ENCODE measurements at regions not wholly inside any gene's neighbourhood (a gene's known extent, or its start where the extent isn't known, plus 50 kb on each side); places are given as distances from the start of the nearest gene placed in this dataset.

DNA sequence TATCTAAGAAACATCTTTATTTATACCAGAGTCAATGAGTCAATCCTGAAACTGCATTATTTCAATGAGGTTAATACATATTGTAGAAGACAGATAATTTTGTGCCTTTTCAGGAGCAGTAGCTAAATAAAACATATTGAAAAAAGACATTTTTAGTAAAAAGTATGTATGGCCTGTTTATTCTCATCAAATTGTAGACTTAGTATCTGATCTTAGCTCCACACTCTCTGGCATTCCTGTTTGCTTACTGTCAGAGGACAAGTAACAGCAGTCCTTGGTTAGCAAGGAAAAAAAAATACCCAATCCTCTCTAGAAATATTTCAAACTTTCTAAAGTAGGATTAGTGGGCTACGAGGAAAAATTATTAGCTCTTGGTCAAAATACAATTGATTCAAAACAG, 50.5 kb upstream of the GUCY1A1 start:
- no peaks in the 10 kb centered on the region for H3K4me1 Mint-ChIP-seq
- H3K27me3 Mint-ChIP-seq (ENCODE audit: insufficient read depth, low read depth, poor library complexity), result peaks cover 2% of the 10 kb centered on the region
- ATAC-seq (no peak), DNase-seq (ENCODE audit: low spot score) (no peak)
- H3K9me3 Mint-ChIP-seq, result no peaks in the 10 kb centered on the region; the same call in 2 of the 3 replicates
- H3K4me2 ChIP-seq, result no peak overlapping the region
- no peak overlapping the region for H3K27ac ChIP-seq (ENCODE audit: low read depth)
- no peaks in the 10 kb centered on the region for H3F3A ChIP-seq (replicated peaks; ENCODE audit: low read depth)
- no peak overlapping the region for H3K27ac Mint-ChIP-seq
- no peaks in the 10 kb centered on the region for H3K36me3 ChIP-seq (ENCODE audit: insufficient read depth)
- TF ChIP-seq EZH2 (IDR thresholded peaks at IDR 0.05; ENCODE audit: low read depth, unreplicated experiment) (no peak), EZH2phosphoT487 (IDR thresholded peaks at IDR 0.05; ENCODE audit: unreplicated experiment) (no peak), STAT1 (IDR thresholded peaks at IDR 0.05; ENCODE audit: unreplicated experiment) (no peak), JUNB (IDR thresholded peaks at IDR 0.05; ENCODE audit: unreplicated experiment) (no peak), CREB1 (CRISPR knock-in tag; IDR thresholded peaks at IDR 0.05; ENCODE audit: low read depth) (no peak), ZNF114 (CRISPR knock-in tag; IDR thresholded peaks at IDR 0.05) (no peak), ZNF331 (CRISPR knock-in tag; IDR thresholded peaks at IDR 0.05; ENCODE audit: low read depth) (no peak), POLR2AphosphoS5 (IDR thresholded peaks at IDR 0.05; ENCODE audit: low read depth) (no peak), NANOG (IDR thresholded peaks at IDR 0.05; ENCODE audit: borderline replicate concordance) (no peak), ETS1 (IDR thresholded peaks at IDR 0.05) (no peak)
- TF ChIP-seq, protein P1, sequence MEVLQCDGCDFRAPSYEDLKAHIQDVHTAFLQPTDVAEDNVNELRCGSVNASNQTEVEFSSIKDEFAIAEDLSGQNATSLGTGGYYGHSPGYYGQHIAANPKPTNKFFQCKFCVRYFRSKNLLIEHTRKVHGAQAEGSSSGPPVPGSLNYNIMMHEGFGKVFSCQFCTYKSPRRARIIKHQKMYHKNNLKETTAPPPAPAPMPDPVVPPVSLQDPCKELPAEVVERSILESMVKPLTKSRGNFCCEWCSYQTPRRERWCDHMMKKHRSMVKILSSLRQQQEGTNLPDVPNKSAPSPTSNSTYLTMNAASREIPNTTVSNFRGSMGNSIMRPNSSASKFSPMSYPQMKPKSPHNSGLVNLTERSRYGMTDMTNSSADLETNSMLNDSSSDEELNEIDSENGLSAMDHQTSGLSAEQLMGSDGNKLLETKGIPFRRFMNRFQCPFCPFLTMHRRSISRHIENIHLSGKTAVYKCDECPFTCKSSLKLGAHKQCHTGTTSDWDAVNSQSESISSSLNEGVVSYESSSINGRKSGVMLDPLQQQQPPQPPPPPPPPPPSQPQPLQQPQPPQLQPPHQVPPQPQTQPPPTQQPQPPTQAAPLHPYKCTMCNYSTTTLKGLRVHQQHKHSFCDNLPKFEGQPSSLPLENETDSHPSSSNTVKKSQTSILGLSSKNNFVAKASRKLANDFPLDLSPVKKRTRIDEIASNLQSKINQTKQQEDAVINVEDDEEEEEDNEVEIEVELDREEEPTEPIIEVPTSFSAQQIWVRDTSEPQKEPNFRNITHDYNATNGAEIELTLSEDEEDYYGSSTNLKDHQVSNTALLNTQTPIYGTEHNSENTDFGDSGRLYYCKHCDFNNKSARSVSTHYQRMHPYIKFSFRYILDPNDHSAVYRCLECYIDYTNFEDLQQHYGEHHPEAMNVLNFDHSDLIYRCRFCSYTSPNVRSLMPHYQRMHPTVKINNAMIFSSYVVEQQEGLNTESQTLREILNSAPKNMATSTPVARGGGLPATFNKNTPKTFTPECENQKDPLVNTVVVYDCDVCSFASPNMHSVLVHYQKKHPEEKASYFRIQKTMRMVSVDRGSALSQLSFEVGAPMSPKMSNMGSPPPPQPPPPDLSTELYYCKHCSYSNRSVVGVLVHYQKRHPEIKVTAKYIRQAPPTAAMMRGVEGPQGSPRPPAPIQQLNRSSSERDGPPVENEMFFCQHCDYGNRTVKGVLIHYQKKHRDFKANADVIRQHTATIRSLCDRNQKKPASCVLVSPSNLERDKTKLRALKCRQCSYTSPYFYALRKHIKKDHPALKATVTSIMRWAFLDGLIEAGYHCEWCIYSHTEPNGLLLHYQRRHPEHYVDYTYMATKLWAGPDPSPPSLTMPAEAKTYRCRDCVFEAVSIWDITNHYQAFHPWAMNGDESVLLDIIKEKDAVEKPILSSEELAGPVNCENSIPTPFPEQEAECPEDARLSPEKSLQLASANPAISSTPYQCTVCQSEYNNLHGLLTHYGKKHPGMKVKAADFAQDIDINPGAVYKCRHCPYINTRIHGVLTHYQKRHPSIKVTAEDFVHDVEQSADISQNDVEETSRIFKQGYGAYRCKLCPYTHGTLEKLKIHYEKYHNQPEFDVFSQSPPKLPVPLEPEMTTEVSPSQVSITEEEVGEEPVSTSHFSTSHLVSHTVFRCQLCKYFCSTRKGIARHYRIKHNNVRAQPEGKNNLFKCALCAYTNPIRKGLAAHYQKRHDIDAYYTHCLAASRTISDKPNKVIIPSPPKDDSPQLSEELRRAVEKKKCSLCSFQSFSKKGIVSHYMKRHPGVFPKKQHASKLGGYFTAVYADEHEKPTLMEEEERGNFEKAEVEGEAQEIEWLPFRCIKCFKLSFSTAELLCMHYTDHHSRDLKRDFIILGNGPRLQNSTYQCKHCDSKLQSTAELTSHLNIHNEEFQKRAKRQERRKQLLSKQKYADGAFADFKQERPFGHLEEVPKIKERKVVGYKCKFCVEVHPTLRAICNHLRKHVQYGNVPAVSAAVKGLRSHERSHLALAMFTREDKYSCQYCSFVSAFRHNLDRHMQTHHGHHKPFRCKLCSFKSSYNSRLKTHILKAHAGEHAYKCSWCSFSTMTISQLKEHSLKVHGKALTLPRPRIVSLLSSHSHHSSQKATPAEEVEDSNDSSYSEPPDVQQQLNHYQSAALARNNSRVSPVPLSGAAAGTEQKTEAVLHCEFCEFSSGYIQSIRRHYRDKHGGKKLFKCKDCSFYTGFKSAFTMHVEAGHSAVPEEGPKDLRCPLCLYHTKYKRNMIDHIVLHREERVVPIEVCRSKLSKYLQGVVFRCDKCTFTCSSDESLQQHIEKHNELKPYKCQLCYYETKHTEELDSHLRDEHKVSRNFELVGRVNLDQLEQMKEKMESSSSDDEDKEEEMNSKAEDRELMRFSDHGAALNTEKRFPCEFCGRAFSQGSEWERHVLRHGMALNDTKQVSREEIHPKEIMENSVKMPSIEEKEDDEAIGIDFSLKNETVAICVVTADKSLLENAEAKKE (CRISPR knock-in tag; IDR thresholded peaks at IDR 0.05), result no peak
- TF ChIP-seq, protein P2, sequence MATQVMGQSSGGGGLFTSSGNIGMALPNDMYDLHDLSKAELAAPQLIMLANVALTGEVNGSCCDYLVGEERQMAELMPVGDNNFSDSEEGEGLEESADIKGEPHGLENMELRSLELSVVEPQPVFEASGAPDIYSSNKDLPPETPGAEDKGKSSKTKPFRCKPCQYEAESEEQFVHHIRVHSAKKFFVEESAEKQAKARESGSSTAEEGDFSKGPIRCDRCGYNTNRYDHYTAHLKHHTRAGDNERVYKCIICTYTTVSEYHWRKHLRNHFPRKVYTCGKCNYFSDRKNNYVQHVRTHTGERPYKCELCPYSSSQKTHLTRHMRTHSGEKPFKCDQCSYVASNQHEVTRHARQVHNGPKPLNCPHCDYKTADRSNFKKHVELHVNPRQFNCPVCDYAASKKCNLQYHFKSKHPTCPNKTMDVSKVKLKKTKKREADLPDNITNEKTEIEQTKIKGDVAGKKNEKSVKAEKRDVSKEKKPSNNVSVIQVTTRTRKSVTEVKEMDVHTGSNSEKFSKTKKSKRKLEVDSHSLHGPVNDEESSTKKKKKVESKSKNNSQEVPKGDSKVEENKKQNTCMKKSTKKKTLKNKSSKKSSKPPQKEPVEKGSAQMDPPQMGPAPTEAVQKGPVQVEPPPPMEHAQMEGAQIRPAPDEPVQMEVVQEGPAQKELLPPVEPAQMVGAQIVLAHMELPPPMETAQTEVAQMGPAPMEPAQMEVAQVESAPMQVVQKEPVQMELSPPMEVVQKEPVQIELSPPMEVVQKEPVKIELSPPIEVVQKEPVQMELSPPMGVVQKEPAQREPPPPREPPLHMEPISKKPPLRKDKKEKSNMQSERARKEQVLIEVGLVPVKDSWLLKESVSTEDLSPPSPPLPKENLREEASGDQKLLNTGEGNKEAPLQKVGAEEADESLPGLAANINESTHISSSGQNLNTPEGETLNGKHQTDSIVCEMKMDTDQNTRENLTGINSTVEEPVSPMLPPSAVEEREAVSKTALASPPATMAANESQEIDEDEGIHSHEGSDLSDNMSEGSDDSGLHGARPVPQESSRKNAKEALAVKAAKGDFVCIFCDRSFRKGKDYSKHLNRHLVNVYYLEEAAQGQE (IDR thresholded peaks at IDR 0.05; ENCODE audit: unreplicated experiment), result no peak
- TF ChIP-seq, protein P3, sequence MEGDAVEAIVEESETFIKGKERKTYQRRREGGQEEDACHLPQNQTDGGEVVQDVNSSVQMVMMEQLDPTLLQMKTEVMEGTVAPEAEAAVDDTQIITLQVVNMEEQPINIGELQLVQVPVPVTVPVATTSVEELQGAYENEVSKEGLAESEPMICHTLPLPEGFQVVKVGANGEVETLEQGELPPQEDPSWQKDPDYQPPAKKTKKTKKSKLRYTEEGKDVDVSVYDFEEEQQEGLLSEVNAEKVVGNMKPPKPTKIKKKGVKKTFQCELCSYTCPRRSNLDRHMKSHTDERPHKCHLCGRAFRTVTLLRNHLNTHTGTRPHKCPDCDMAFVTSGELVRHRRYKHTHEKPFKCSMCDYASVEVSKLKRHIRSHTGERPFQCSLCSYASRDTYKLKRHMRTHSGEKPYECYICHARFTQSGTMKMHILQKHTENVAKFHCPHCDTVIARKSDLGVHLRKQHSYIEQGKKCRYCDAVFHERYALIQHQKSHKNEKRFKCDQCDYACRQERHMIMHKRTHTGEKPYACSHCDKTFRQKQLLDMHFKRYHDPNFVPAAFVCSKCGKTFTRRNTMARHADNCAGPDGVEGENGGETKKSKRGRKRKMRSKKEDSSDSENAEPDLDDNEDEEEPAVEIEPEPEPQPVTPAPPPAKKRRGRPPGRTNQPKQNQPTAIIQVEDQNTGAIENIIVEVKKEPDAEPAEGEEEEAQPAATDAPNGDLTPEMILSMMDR (conservative IDR thresholded peaks at IDR 0.05; ENCODE audit: low read depth in 2 of 2), result no peak
- no peaks in the 10 kb centered on the region for H3K27me3 ChIP-seq (ENCODE audit: insufficient read depth)
- no peaks in the 10 kb centered on the region for H3K9me2 ChIP-seq (ENCODE audit: insufficient read depth)
- no peaks in the 10 kb centered on the region for H4K20me1 ChIP-seq (replicated peaks; ENCODE audit: insufficient read depth)
- no peak overlapping the region for H3K4me3 Mint-ChIP-seq
- no peak overlapping the region for H3K4me3 ChIP-seq
- no peak overlapping the region for H2AFZ ChIP-seq
- H3K4me1 ChIP-seq (ENCODE audit: insufficient read depth), result no peaks in the 10 kb centered on the region
- H3K79me2 ChIP-seq (replicated peaks; ENCODE audit: insufficient read depth), result no peaks in the 10 kb centered on the region
- no peaks in the 10 kb centered on the region for H3K36me3 Mint-ChIP-seq (ENCODE audit: low read depth)

Measured in GM23338 (cell line).